ENCODE measurements at regions not wholly inside any gene's neighbourhood (a gene's known extent, or its start where the extent isn't known, plus 50 kb on each side); places are given as distances from the start of the nearest gene placed in this dataset.

DNA sequence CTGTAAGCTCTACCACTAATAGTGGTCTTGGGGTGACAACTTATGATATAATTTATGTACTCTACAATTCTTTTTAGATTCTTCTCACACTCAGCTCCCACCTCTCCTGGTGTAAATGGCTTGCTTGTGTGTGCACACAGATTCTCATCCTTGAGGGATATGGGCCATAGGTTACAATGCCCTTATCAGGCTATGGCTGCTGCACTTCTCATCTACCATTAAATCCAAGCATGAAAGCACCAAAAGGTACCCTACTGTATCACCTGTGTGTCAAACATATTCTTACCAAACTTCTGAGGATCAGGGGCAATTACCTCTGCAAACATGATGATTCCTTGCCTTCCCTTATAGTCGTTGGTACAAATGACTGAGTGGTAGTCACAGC lies 891.9 kb downstream of the SQOR start (continued):
- no peak for TF ChIP-seq EZH2 (IDR thresholded peaks at IDR 0.05; ENCODE audit: borderline replicate concordance, control insufficient read depth, low read depth, low read length)
- no peak for TF ChIP-seq RFX5 (IDR thresholded peaks at IDR 0.05; ENCODE audit: low read depth, low read length)
- TF ChIP-seq ZZZ3 (IDR thresholded peaks at IDR 0.05; ENCODE audit: control insufficient read depth, insufficient read length, low read depth), result no peak
- TF ChIP-seq, protein P1, sequence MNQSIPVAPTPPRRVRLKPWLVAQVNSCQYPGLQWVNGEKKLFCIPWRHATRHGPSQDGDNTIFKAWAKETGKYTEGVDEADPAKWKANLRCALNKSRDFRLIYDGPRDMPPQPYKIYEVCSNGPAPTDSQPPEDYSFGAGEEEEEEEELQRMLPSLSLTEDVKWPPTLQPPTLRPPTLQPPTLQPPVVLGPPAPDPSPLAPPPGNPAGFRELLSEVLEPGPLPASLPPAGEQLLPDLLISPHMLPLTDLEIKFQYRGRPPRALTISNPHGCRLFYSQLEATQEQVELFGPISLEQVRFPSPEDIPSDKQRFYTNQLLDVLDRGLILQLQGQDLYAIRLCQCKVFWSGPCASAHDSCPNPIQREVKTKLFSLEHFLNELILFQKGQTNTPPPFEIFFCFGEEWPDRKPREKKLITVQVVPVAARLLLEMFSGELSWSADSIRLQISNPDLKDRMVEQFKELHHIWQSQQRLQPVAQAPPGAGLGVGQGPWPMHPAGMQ (IDR thresholded peaks at IDR 0.05; ENCODE audit: borderline replicate concordance), result no peak
- no peak for TF ChIP-seq SREBF2 (IDR thresholded peaks at IDR 0.05; ENCODE audit: low read length)
- TF ChIP-seq ZNF687 (IDR thresholded peaks at IDR 0.05), result no peak
- TF ChIP-seq EGR1 (IDR thresholded peaks at IDR 0.05; ENCODE audit: borderline replicate concordance in 1 of 2, low read depth in 2 of 2, low read length in 2 of 2), result no peak
- TF ChIP-seq FOXM1 (IDR thresholded peaks at IDR 0.05; ENCODE audit: low read depth, low read length), result no peak
- TF ChIP-seq ESRRA (IDR thresholded peaks at IDR 0.05; ENCODE audit: low read length), result no peak
- no peak for TF ChIP-seq KAT2A (conservative IDR thresholded peaks at IDR 0.05; ENCODE audit: control insufficient read depth, low read depth, low read length)
- no peak for TF ChIP-seq NR2F1 (conservative IDR thresholded peaks at IDR 0.05)
- TF ChIP-seq POU2F2 (IDR thresholded peaks at IDR 0.05; ENCODE audit: borderline replicate concordance, low read depth, low read length), result no peak
- no peak for TF ChIP-seq POLR2AphosphoS5 (IDR thresholded peaks at IDR 0.05; ENCODE audit: low read length)

All from GM12878 (cell line).